GM18909 (cell line): ENCODE measurements at regions not wholly inside any gene's neighbourhood (a gene's known extent, or its start where the extent isn't known, plus 50 kb on each side); places are given as distances from the start of the nearest gene placed in this dataset.
"Not testable (repeated sequence)": the region's sequence is repeated elsewhere in the genome, so short reads cannot be mapped to it uniquely, and the experiment has no call there.

Source experiments
- ATAC-seq: cut with Tn5 transposase; IDR thresholded peaks from one replicate; pipeline ENCODE4 v1.9.1; 2021; ENCODE audit warnings: mild to moderate bottlenecking; ENCODE audit not compliant: unreplicated experiment, poor library complexity

DNA sequence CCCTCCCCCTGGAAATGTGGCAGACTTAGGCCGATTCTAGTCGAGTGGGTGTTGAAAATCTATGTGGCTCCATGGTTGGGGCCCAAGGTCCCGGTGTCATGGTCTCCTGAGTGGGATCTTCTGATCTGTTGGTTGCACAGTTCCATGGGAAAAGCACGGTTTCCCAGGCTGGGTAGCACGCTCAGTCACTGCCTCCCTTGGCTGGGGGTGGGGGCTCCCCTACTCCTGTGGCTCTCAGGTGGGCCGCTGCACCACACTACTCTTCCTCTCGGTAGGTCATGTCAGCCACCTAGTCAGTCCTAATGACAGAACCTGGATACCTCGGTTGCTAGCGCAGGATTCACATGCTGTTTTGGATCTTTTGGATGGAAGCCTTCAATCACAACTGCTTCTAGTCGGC, 247.0 kb downstream of the SPRY2 start:
- no peak for ATAC-seq

- ATAC-seq, result no peak
These were observed 254.6 kb downstream of the SPRY2 start for GRCh38 chr13:80086304-80086721.

GRCh38 chr13:80083853-80084676, 256.9 kb downstream of the SPRY2 start:
- no peak for ATAC-seq

- no peak for ATAC-seq
These were observed 257.7 kb downstream of the SPRY2 start for GRCh38 chr13:80083081-80083852.

DNA sequence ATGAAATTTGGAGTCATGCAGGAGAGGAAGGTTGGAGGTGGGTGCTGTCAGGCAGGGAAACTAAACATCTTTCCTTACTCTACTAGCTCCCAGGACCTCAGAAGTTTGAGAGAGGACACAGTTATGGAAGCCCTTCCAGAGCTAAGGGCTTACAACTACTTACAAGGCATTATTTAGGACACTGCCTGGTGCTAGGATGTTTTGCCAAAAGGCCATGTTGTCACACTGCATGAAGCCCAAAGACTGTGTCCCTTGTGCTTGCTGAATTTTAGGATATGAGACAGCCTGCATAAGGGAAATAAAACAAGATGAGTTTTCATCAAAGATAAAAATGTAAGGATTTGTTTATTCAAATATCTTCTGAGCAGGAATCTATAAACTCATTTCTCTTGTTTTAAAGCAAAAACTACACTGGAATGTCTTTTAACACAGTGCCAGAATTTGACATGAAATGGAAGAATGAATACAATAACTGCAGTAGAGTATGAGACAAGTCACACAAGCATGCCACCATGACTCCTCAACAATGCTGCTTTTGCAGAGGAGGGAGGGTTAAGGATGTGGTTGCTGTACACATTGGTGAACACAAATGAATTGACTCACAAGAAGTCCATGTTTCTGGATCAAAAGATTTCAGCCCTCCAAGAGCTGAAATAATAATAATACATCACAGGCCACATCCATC, 258.4 kb downstream of the SPRY2 start:
- ATAC-seq, result no peak

DNA sequence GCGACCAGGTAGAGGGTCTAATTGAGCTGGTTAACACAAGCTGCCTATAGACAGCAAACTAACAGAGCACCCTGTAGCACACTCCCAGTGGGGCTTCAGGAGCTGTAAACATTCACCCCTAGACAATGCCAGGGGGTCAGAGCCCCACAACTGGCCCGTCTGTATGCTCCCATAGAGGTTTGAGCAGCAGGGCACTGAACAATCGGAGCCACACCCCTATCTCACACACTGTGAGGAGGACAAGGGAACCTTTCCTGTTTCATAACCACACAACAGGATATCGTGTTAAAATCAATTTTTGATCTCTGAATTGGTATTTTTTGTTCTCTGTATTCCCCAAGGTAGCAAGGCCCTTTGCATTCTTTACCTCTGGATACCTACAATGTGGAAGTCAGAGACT, 266.1 kb downstream of the SPRY2 start:
- no peak for ATAC-seq

- no peak for ATAC-seq
These were observed 266.7 kb downstream of the SPRY2 start for GRCh38 chr13:80074143-80074752.

GRCh38 chr13:80072231-80072630, 268.7 kb downstream of the SPRY2 start:
- no peak for ATAC-seq

DNA sequence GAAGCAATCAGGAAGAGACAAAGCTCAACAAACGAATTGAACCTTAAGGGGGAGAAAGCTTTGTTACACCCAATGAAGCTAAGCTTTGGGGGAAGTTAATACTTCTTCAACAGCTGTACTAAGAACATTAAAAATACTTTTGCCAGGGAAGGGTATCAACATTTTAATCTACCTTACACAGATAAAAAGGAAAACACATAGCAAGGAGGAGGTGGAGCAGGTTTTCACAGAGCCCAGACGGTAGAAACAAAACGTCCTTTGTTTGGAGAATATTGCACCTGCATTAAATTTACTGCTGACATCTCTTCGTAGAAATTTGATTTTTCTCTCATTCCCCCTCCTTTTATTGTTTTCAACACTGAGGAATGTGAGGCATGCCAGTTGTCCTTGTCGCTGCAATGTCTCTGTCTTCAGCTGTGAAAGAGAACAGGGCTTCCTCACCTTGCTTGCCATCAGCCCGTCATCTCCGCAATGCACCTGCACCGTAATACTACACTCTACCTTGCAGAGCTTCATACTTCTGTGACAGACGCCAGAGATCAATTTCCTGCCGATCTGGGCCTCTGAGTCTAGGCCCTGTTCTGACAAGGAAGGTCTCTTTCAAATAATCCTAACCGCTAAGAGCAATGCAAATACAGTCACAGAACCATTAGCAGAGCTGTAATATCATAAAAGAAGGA, 270.8 kb downstream of the SPRY2 start:
- no peak for ATAC-seq

- no peak for ATAC-seq
These were observed 271.6 kb downstream of the SPRY2 start for GRCh38 chr13:80069374-80069773.

- no peak for ATAC-seq
These were observed 274.9 kb downstream of the SPRY2 start for GRCh38 chr13:80065996-80066395.

DNA sequence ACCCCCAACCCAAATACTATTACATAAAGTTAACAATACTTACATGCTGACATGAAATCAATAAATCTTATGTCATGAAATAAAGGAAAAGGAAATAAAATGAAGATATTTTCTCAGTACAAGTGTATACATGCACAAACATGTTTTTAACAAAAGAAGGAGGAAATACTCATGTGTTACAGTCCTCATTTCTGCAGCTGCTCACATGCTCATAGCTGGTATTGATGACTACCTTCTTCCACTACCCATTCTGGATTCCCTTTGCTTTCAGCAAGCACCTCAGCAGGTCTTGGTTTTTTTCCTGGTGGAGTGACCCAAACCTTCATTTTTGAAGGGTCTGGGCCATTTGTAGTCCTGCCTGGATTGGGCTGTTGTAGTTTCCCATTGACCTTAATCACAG, 278.5 kb downstream of the SPRY2 start:
- ATAC-seq, result not testable (repeated sequence)

DNA sequence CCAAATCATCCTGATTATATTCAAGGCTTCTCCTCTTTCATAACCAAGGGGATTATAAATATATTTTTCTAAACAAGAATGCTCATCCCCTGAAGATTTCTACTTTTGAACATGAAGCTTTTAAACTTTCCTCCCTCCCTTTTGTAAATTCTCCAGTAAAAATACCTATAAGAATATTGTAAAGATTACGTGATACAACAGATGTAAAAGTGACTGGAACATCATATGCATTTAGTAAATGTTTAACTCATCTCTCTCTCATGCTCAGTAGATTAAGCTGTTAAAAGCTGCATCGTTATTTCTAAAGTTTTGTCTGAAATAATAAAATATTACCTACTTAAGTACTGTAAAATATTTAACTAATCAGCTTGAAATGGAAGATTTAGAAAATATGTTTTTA, 281.1 kb downstream of the SPRY2 start:
- no peak for ATAC-seq

DNA sequence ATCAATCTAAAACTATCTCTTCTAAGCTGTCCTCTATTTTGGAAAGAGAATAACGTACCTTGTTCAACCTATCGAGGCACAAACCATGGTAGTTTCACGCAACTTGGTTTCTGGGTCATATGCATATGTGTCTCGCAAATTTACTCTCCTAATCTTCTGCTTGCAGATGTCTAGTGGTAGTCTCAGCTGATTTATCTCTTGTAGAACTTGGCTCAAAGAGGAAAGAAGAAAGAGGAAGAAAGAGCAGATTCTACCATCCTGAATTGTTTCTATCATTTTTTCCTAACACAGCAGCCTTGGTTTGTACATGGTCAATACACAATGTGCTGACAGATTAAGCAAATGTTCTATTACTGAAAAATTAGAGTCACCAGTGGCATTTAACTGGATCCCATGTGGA, 282.3 kb downstream of the SPRY2 start:
- no peak for ATAC-seq

DNA sequence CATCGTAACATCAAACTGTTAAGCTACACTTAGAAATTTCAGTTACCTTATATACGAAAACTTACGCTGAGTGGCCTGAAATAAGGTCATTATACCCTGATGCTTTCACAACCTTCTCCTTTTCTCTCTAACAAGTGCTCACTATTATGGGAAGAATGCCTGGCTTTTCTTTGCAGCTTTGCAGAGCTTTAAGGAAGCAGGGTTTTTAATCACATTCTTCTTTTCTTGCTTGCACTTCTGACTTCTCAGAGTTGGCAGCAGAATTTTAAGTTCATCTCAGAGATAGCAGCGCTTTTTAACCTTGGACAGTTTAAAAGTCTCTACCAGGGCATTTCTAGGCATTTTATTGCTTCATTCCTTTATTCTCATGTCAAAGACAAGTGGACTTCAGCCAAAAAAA, 285.1 kb downstream of the SPRY2 start:
- ATAC-seq, result no peak

GRCh38 chr13:80054806-80055205, 286.1 kb downstream of the SPRY2 start:
- no peak for ATAC-seq

GRCh38 chr13:80052286-80052685, 288.6 kb downstream of the SPRY2 start:
- ATAC-seq, result no peak

DNA sequence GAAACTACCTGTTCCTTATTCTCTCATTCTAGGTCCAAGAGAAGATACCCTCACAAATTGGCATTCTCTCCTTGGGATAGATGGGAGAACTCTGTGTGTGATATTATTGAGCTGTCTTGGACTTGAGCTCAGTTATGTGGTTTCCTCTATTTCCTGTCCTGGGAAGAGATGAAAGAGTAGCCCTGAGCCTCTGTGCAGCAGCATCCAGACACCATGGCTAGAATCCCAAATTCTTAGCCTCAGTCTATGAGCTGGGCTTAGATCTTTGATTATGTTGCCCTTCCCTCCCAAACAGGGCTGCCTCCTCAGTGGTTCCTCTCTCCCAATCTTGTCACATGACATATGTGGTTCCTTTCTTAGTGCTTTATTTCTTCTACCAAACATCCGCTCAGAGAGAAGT, 290.7 kb downstream of the SPRY2 start:
- ATAC-seq, result no peak

DNA sequence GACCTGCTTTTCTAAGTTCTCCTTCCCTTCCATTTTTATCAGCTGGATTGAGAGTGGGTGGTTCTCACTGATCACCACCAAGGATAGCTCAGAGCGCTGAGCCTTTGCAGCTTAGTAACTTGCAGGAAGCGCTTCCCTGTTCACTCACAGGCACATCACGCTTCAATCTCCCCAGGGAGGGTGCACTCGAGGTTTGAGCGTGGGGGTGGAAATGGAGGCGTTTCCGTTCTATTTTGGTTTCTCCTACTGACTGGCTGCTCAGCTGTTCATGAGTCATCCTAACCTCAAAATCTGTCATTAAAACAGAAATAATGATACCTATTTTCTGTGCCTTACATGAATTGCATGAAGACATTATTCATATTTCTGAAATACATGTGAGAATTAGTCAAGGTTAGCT, 292.1 kb downstream of the SPRY2 start:
- peak; percentile 97 for ATAC-seq

GRCh38 chr13:80048030-80048429, 292.9 kb downstream of the SPRY2 start:
- no peak for ATAC-seq
